Stomach (tissue), 4 donors: ENCODE measurements at regions not wholly inside any gene's neighbourhood (a gene's known extent, or its start where the extent isn't known, plus 50 kb on each side); places are given as distances from the start of the nearest gene placed in this dataset.

ENCODE experiments used
- POLR2A ChIP-seq, 4 donors: fragments of 450-650 bp; IDR thresholded peaks; one replicate each; pipeline ENCODE4 v1.6.1; 2016; ENCODE audit warnings: antibody characterized with exemption in 4 of 4, control low read depth in 2 of 4, mild to moderate bottlenecking in 1 of 4, moderate library complexity in 1 of 4
- TF ChIP-seq, protein P1 (sequence below), 7 experiments: fragments of 450-650 bp in 4 of 7; fragments of 200-600 bp in 3 of 7; sonication (generic) in 3 of 7; IDR thresholded peaks; one replicate each; pipeline ENCODE4 v1.5.1; 2016 to 2019; ENCODE audit warnings: antibody characterized with exemption in 7 of 7, control low read depth in 2 of 7, mild to moderate bottlenecking in 1 of 7

DNA sequence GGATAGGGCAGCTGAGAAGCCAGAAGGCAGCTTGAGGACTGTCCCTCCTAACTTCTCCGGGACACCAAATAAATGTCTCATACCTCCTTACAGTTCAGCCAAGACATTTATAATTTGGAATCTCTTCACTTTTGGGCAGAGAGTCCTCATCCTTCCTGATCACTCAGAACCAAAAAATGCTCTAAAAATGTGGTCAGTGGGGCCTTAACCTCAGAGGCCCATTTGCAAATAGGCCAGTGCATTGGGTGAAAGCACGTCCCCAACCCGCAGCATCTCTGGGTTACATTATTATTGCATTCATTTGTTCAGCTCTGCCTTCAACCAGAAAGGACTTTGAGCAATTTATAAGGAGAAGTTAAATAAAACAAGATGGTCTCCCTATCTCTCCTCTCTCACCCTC lies 112.4 kb upstream of the IRX3 start:
- TF ChIP-seq, protein P1, sequence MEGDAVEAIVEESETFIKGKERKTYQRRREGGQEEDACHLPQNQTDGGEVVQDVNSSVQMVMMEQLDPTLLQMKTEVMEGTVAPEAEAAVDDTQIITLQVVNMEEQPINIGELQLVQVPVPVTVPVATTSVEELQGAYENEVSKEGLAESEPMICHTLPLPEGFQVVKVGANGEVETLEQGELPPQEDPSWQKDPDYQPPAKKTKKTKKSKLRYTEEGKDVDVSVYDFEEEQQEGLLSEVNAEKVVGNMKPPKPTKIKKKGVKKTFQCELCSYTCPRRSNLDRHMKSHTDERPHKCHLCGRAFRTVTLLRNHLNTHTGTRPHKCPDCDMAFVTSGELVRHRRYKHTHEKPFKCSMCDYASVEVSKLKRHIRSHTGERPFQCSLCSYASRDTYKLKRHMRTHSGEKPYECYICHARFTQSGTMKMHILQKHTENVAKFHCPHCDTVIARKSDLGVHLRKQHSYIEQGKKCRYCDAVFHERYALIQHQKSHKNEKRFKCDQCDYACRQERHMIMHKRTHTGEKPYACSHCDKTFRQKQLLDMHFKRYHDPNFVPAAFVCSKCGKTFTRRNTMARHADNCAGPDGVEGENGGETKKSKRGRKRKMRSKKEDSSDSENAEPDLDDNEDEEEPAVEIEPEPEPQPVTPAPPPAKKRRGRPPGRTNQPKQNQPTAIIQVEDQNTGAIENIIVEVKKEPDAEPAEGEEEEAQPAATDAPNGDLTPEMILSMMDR (IDR thresholded peaks at IDR 0.05), result no peak
- no peak for TF ChIP-seq POLR2A (IDR thresholded peaks at IDR 0.05)
